Skeletal muscle satellite cell (primary cell): ENCODE measurements at regions not wholly inside any gene's neighbourhood (a gene's known extent, or its start where the extent isn't known, plus 50 kb on each side); places are given as distances from the start of the nearest gene placed in this dataset.

Experiments
- H3K27me3 ChIP-seq: 2 replicates; pipeline ENCODE4 v1.7.0; 2013; ENCODE audit warnings: low read length; ENCODE audit not compliant: control insufficient read depth, insufficient read depth
- H3K36me3 ChIP-seq: 2 replicates; pipeline ENCODE4 v1.7.0; 2013; ENCODE audit warnings: mild to moderate bottlenecking, control low read depth, low read length; ENCODE audit not compliant: insufficient read depth
- H3K4me1 ChIP-seq: 2 replicates; pipeline ENCODE4 v1.7.0; 2013; ENCODE audit warnings: low read length; ENCODE audit not compliant: control insufficient read depth, insufficient read depth
- H3K4me2 ChIP-seq: 2 replicates; pipeline ENCODE4 v1.7.0; 2013; ENCODE audit warnings: mild to moderate bottlenecking, low read length
- H3K4me3 ChIP-seq: 2 replicates; pipeline ENCODE4 v1.7.0; 2013; ENCODE audit warnings: low read length
- H3K9ac ChIP-seq: 2 replicates; pipeline ENCODE4 v1.7.0; 2013; ENCODE audit warnings: mild to moderate bottlenecking, low read depth, low read length, moderate library complexity
- H3K9me3 ChIP-seq: replicated peaks from 2 replicates; pipeline ENCODE4 v1.7.0; 2013; ENCODE audit warnings: mild to moderate bottlenecking, control low read depth, low read length

GRCh38 chr17:5672141-5672540 is 87.8 kb upstream of the NLRP1 start:
- Histone ChIP-seq H3K9ac (no peak overlapping the region), H3K4me3 (no peak overlapping the region), H3K27me3 (peaks cover 33% of the 10 kb centered on the region), H3K9me3 (no peaks in the 10 kb centered on the region), H3K4me2 (no peak overlapping the region), H3K36me3 (no peaks in the 10 kb centered on the region), H3K4me1 (no peaks in the 10 kb centered on the region)

GRCh38 chr17:5672815-5673430 is 88.6 kb upstream of the NLRP1 start:
- H3K9me3 ChIP-seq = no peaks in the 10 kb centered on the region
- H3K9ac ChIP-seq = no peak overlapping the region
- H3K4me2 ChIP-seq = no peak overlapping the region
- no peak overlapping the region for H3K4me3 ChIP-seq
- peaks cover 38% of the 10 kb centered on the region for H3K27me3 ChIP-seq
- no peaks in the 10 kb centered on the region for H3K4me1 ChIP-seq
- H3K36me3 ChIP-seq = no peaks in the 10 kb centered on the region

GRCh38 chr17:5675625-5676421 is 91.5 kb upstream of the NLRP1 start:
- H3K27me3 ChIP-seq = peaks cover 33% of the 10 kb centered on the region
- no peak overlapping the region for H3K4me2 ChIP-seq
- H3K9me3 ChIP-seq = no peaks in the 10 kb centered on the region
- no peak overlapping the region for H3K4me3 ChIP-seq
- H3K9ac ChIP-seq = no peak overlapping the region
- H3K36me3 ChIP-seq = no peaks in the 10 kb centered on the region
- H3K4me1 ChIP-seq = no peaks in the 10 kb centered on the region

- Histone ChIP-seq H3K9ac (no peak overlapping the region), H3K4me2 (no peak overlapping the region), H3K4me1 (no peaks in the 10 kb centered on the region), H3K4me3 (no peak overlapping the region), H3K9me3 (no peaks in the 10 kb centered on the region), H3K27me3 (peaks cover 35% of the 10 kb centered on the region), H3K36me3 (no peaks in the 10 kb centered on the region)
Measured at GRCh38 chr17:5677620-5678019, 93.3 kb upstream of the NLRP1 start.

GRCh38 chr17:5678171-5678570 is 93.9 kb upstream of the NLRP1 start:
- H3K9me3 ChIP-seq = no peaks in the 10 kb centered on the region
- no peaks in the 10 kb centered on the region for H3K36me3 ChIP-seq
- H3K4me3 ChIP-seq = no peak overlapping the region
- H3K4me1 ChIP-seq = no peaks in the 10 kb centered on the region
- peaks cover 35% of the 10 kb centered on the region for H3K27me3 ChIP-seq
- no peak overlapping the region for H3K9ac ChIP-seq
- H3K4me2 ChIP-seq = no peak overlapping the region

- H3K4me1 ChIP-seq = no peaks in the 10 kb centered on the region
- H3K9me3 ChIP-seq = no peaks in the 10 kb centered on the region
- H3K9ac ChIP-seq = no peak overlapping the region
- peaks cover 27% of the 10 kb centered on the region for H3K27me3 ChIP-seq
- H3K36me3 ChIP-seq = no peaks in the 10 kb centered on the region
- H3K4me3 ChIP-seq = no peak overlapping the region
- H3K4me2 ChIP-seq = no peak overlapping the region
Measured at GRCh38 chr17:5680766-5681165, 96.5 kb upstream of the NLRP1 start.

GRCh38 chr17:5683241-5683640 is 98.9 kb upstream of the NLRP1 start:
- no peak overlapping the region for H3K9ac ChIP-seq
- H3K27me3 ChIP-seq = peaks cover 4% of the 10 kb centered on the region
- no peaks in the 10 kb centered on the region for H3K4me1 ChIP-seq
- no peaks in the 10 kb centered on the region for H3K36me3 ChIP-seq
- H3K9me3 ChIP-seq = no peaks in the 10 kb centered on the region
- no peak overlapping the region for H3K4me2 ChIP-seq
- no peak overlapping the region for H3K4me3 ChIP-seq

- H3K4me1 ChIP-seq = no peaks in the 10 kb centered on the region
- no peak overlapping the region for H3K9ac ChIP-seq
- peaks cover 6% of the 10 kb centered on the region for H3K27me3 ChIP-seq
- H3K36me3 ChIP-seq = no peaks in the 10 kb centered on the region
- H3K4me3 ChIP-seq = no peak overlapping the region
- H3K4me2 ChIP-seq = no peak overlapping the region
- no peaks in the 10 kb centered on the region for H3K9me3 ChIP-seq
Measured at GRCh38 chr17:5686074-5686635, 101.8 kb upstream of the NLRP1 start.

GRCh38 chr17:5687646-5688045 is 103.3 kb upstream of the NLRP1 start:
- Histone ChIP-seq H3K36me3 (no peaks in the 10 kb centered on the region), H3K4me3 (no peak overlapping the region), H3K27me3 (peaks cover 5% of the 10 kb centered on the region), H3K4me1 (no peaks in the 10 kb centered on the region), H3K9ac (no peak overlapping the region), H3K4me2 (no peak overlapping the region), H3K9me3 (no peaks in the 10 kb centered on the region)

- H3K27me3 ChIP-seq = peaks cover 36% of the 10 kb centered on the region
- no peak overlapping the region for H3K4me2 ChIP-seq
- H3K4me1 ChIP-seq = no peaks in the 10 kb centered on the region
- no peak overlapping the region for H3K9ac ChIP-seq
- H3K36me3 ChIP-seq = no peaks in the 10 kb centered on the region
- H3K9me3 ChIP-seq = no peaks in the 10 kb centered on the region
- no peak overlapping the region for H3K4me3 ChIP-seq
Measured at GRCh38 chr17:5693821-5694220, 109.5 kb upstream of the NLRP1 start.

GRCh38 chr17:5694551-5694950 is 110.2 kb upstream of the NLRP1 start:
- no peak overlapping the region for H3K4me3 ChIP-seq
- H3K4me2 ChIP-seq = no peak overlapping the region
- H3K9ac ChIP-seq = no peak overlapping the region
- H3K4me1 ChIP-seq = no peaks in the 10 kb centered on the region
- peaks cover 43% of the 10 kb centered on the region for H3K27me3 ChIP-seq
- no peaks in the 10 kb centered on the region for H3K36me3 ChIP-seq
- H3K9me3 ChIP-seq = no peaks in the 10 kb centered on the region

- H3K4me3 ChIP-seq = no peak overlapping the region
- H3K9me3 ChIP-seq = no peaks in the 10 kb centered on the region
- peaks cover 47% of the 10 kb centered on the region for H3K27me3 ChIP-seq
- no peak overlapping the region for H3K4me2 ChIP-seq
- H3K36me3 ChIP-seq = no peaks in the 10 kb centered on the region
- no peaks in the 10 kb centered on the region for H3K4me1 ChIP-seq
- H3K9ac ChIP-seq = no peak overlapping the region
Measured at GRCh38 chr17:5695480-5695879, 111.2 kb upstream of the NLRP1 start.
